ENCODE measurements at regions not wholly inside any gene's neighbourhood (a gene's known extent, or its start where the extent isn't known, plus 50 kb on each side); places are given as distances from the start of the nearest gene placed in this dataset.
"Not testable (repeated sequence)": the region's sequence is repeated elsewhere in the genome, so short reads cannot be mapped to it uniquely, and the experiment has no call there.

- TF ChIP-seq, protein P1, sequence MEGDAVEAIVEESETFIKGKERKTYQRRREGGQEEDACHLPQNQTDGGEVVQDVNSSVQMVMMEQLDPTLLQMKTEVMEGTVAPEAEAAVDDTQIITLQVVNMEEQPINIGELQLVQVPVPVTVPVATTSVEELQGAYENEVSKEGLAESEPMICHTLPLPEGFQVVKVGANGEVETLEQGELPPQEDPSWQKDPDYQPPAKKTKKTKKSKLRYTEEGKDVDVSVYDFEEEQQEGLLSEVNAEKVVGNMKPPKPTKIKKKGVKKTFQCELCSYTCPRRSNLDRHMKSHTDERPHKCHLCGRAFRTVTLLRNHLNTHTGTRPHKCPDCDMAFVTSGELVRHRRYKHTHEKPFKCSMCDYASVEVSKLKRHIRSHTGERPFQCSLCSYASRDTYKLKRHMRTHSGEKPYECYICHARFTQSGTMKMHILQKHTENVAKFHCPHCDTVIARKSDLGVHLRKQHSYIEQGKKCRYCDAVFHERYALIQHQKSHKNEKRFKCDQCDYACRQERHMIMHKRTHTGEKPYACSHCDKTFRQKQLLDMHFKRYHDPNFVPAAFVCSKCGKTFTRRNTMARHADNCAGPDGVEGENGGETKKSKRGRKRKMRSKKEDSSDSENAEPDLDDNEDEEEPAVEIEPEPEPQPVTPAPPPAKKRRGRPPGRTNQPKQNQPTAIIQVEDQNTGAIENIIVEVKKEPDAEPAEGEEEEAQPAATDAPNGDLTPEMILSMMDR (IDR thresholded peaks at IDR 0.05) = no peak
- TF ChIP-seq POLR2A (IDR thresholded peaks at IDR 0.05) (no peak), POLR2AphosphoS5 (IDR thresholded peaks at IDR 0.05) (no peak)
- intact Hi-C loops (cut with DNase I; ENCODE audit: low total_unique reads) = no loop called here
- H3K9me3 ChIP-seq = no peaks in the 10 kb centered on the region
Observed at GRCh38 chr5:23419115-23419514, 88.3 kb upstream of the PRDM9 start.

GRCh38 chr5:23412515-23412914 is 94.9 kb upstream of the PRDM9 start:
- no peaks in the 10 kb centered on the region for H3K36me3 ChIP-seq
- no peak overlapping the region for H3K27ac ChIP-seq
- intact Hi-C loops (cut with DNase I; ENCODE audit: low total_unique reads) = no loop called here
- no peaks in the 10 kb centered on the region for H3K9me3 ChIP-seq
- no peak for TF ChIP-seq POLR2AphosphoS5 (IDR thresholded peaks at IDR 0.05)
- TF ChIP-seq, protein P1 (IDR thresholded peaks at IDR 0.05) = no peak
- TF ChIP-seq POLR2A (IDR thresholded peaks at IDR 0.05) = no peak
- H3K4me3 ChIP-seq = no peak overlapping the region
- H3K4me1 ChIP-seq = no peaks in the 10 kb centered on the region
- H3K27me3 ChIP-seq = no peaks in the 10 kb centered on the region
- DNase-seq (ENCODE audit: low spot score in 2 of 2) = no peak

More at GRCh38 chr5:23419115-23419514, 88.3 kb upstream of the PRDM9 start:
- no peak for DNase-seq (ENCODE audit: low spot score in 2 of 2)
- Histone ChIP-seq H3K27ac (no peak overlapping the region), H3K4me3 (no peak overlapping the region), H3K4me1 (no peaks in the 10 kb centered on the region), H3K36me3 (no peaks in the 10 kb centered on the region), H3K27me3 (no peaks in the 10 kb centered on the region)

DNA sequence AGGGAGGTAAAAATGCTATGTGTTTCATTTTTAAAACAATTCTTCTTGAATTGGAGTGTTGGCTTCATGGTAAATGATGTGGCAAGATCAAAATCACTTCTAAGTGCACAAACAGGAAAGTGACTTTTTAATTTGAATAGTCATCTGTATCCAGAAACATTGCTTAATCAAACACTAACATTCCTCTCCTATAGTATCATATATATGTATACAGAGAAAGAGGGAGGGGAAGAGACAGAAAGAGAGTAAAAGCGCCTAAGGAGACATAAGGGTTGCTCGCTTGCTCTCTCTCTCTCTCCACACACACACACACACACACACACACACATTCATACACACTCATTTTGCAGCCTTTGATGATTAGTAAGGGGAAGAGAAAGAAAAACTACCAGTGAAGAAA is 95.4 kb upstream of the PRDM9 start:
- TF ChIP-seq POLR2A (IDR thresholded peaks at IDR 0.05) (no peak), POLR2AphosphoS5 (IDR thresholded peaks at IDR 0.05) (no peak)
- TF ChIP-seq, protein P1 (IDR thresholded peaks at IDR 0.05) = no peak
- Histone ChIP-seq H3K4me1 (no peaks in the 10 kb centered on the region), H3K27ac (no peak overlapping the region), H3K27me3 (no peaks in the 10 kb centered on the region), H3K36me3 (no peaks in the 10 kb centered on the region), H3K4me3 (no peak overlapping the region), H3K9me3 (no peaks in the 10 kb centered on the region)
- no peak for DNase-seq (ENCODE audit: low spot score in 2 of 2)
- intact Hi-C loops (cut with DNase I; ENCODE audit: low total_unique reads) = no loop called here

GRCh38 chr5:23411200-23411599 is 96.2 kb upstream of the PRDM9 start:
- no peaks in the 10 kb centered on the region for H3K9me3 ChIP-seq
- no peak overlapping the region for H3K4me3 ChIP-seq
- TF ChIP-seq, protein P1 (IDR thresholded peaks at IDR 0.05) = no peak
- no peak for TF ChIP-seq POLR2AphosphoS5 (IDR thresholded peaks at IDR 0.05)
- TF ChIP-seq POLR2A (IDR thresholded peaks at IDR 0.05) = no peak
- H3K27ac ChIP-seq = no peak overlapping the region
- no peaks in the 10 kb centered on the region for H3K36me3 ChIP-seq
- no peaks in the 10 kb centered on the region for H3K27me3 ChIP-seq
- no peak for DNase-seq (ENCODE audit: low spot score in 2 of 2)
- no peaks in the 10 kb centered on the region for H3K4me1 ChIP-seq
- intact Hi-C loops (cut with DNase I; ENCODE audit: low total_unique reads) = no loop called here

DNA sequence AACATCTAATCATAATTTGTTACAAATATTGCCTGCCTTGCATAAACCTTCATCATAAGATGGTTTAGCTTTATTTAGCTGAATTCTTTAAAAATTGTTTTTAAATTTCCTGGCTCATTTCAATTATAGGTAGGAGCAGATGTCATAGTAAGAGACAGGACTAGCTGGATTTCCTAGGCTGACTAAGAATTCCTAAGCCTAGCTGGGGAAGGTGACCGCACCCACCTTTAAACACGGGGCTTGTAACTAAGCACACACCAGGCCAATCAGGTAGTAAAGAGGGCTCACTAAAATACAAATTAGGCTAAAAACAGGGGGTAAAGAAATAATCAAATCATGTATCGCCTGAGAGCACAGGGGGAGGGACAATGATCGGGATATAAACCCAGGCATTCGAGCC is 96.6 kb upstream of the PRDM9 start:
- intact Hi-C loops (cut with DNase I; ENCODE audit: low total_unique reads); H3K4me1 ChIP-seq; H3K4me3 ChIP-seq; H3K27me3 ChIP-seq; H3K36me3 ChIP-seq; H3K27ac ChIP-seq; H3K9me3 ChIP-seq; DNase-seq (ENCODE audit: low spot score in 2 of 2): not testable (repeated sequence)
